ENCODE measurements at regions not wholly inside any gene's neighbourhood (a gene's known extent, or its start where the extent isn't known, plus 50 kb on each side); places are given as distances from the start of the nearest gene placed in this dataset.

GRCh38 chr18:70920840-70921374, 632.1 kb downstream of the SOCS6 start:
- DNase-seq (ENCODE audit: extremely low spot score in 2 of 2): no peak
- Histone ChIP-seq H3K27ac (no peak overlapping the region), H3K27me3 (no peaks in the 10 kb centered on the region), H3K4me3 (no peak overlapping the region), H3K4me1 (no peaks in the 10 kb centered on the region), H3K9me3 (no peaks in the 10 kb centered on the region), H3K36me3 (no peaks in the 10 kb centered on the region)
- intact Hi-C loops (cut with DNase I): no loop called here
- TF ChIP-seq POLR2A (IDR thresholded peaks at IDR 0.05): no peak
- TF ChIP-seq POLR2AphosphoS5 (IDR thresholded peaks at IDR 0.05; ENCODE audit: insufficient read depth in 1 of 2, low read depth in 1 of 2): no peak
- TF ChIP-seq, protein P1, sequence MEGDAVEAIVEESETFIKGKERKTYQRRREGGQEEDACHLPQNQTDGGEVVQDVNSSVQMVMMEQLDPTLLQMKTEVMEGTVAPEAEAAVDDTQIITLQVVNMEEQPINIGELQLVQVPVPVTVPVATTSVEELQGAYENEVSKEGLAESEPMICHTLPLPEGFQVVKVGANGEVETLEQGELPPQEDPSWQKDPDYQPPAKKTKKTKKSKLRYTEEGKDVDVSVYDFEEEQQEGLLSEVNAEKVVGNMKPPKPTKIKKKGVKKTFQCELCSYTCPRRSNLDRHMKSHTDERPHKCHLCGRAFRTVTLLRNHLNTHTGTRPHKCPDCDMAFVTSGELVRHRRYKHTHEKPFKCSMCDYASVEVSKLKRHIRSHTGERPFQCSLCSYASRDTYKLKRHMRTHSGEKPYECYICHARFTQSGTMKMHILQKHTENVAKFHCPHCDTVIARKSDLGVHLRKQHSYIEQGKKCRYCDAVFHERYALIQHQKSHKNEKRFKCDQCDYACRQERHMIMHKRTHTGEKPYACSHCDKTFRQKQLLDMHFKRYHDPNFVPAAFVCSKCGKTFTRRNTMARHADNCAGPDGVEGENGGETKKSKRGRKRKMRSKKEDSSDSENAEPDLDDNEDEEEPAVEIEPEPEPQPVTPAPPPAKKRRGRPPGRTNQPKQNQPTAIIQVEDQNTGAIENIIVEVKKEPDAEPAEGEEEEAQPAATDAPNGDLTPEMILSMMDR (IDR thresholded peaks at IDR 0.05): no peak

- H3K27ac ChIP-seq: no peak overlapping the region
- TF ChIP-seq POLR2AphosphoS5 (IDR thresholded peaks at IDR 0.05; ENCODE audit: insufficient read depth in 1 of 2, low read depth in 1 of 2) (no peak), POLR2A (IDR thresholded peaks at IDR 0.05) (no peak)
- TF ChIP-seq, protein P1 (IDR thresholded peaks at IDR 0.05): no peak
- no peaks in the 10 kb centered on the region for H3K27me3 ChIP-seq
- no peaks in the 10 kb centered on the region for H3K4me1 ChIP-seq
- H3K4me3 ChIP-seq: no peak overlapping the region
- DNase-seq (ENCODE audit: extremely low spot score in 2 of 2): no peak
- no peaks in the 10 kb centered on the region for H3K36me3 ChIP-seq
- H3K9me3 ChIP-seq: no peaks in the 10 kb centered on the region
- intact Hi-C loops (cut with DNase I): no loop called here
Observed at GRCh38 chr18:70907673-70908072, 618.8 kb downstream of the SOCS6 start.

GRCh38 chr18:70892381-70892780, 603.5 kb downstream of the SOCS6 start:
- intact Hi-C loops (cut with DNase I): no loop called here
- Histone ChIP-seq H3K4me1 (no peaks in the 10 kb centered on the region), H3K27me3 (no peaks in the 10 kb centered on the region), H3K9me3 (no peaks in the 10 kb centered on the region), H3K36me3 (no peaks in the 10 kb centered on the region), H3K4me3 (no peak overlapping the region), H3K27ac (no peak overlapping the region)
- DNase-seq (ENCODE audit: extremely low spot score in 2 of 2): no peak
- no peak for TF ChIP-seq POLR2AphosphoS5 (IDR thresholded peaks at IDR 0.05; ENCODE audit: insufficient read depth in 1 of 2, low read depth in 1 of 2)
- TF ChIP-seq, protein P1 (IDR thresholded peaks at IDR 0.05): no peak
- no peak for TF ChIP-seq POLR2A (IDR thresholded peaks at IDR 0.05)

- TF ChIP-seq POLR2A (IDR thresholded peaks at IDR 0.05) (no peak), POLR2AphosphoS5 (IDR thresholded peaks at IDR 0.05; ENCODE audit: insufficient read depth in 1 of 2, low read depth in 1 of 2) (no peak)
- TF ChIP-seq, protein P1 (IDR thresholded peaks at IDR 0.05): no peak
- Histone ChIP-seq H3K27me3 (no peaks in the 10 kb centered on the region), H3K4me1 (no peaks in the 10 kb centered on the region), H3K27ac (no peak overlapping the region), H3K36me3 (no peaks in the 10 kb centered on the region), H3K9me3 (no peaks in the 10 kb centered on the region), H3K4me3 (no peak overlapping the region)
- DNase-seq (ENCODE audit: extremely low spot score in 2 of 2): no peak
- intact Hi-C loops (cut with DNase I): no loop called here
Observed at GRCh38 chr18:70870292-70870691, 581.4 kb downstream of the SOCS6 start.

DNA sequence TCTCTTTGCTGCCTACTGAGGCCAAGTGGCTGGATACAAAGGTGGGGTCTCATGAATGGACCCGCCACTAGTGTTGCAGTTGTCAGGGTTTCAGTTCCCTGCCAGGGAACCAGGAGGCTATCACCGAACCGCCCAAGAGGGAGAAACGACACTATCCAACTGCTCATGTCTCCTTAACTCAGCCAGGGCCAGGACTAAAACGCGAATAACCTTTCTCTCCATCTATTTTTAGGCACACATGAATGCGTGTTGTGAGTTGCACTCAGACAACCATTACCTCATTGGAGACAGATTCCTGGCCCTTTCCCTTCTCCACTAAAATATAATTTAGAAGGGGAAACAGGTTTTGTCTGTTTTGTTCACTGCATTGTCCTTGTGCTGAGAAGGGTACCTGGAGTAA, 559.5 kb downstream of the SOCS6 start:
- no peaks in the 10 kb centered on the region for H3K36me3 ChIP-seq
- no peaks in the 10 kb centered on the region for H3K27me3 ChIP-seq
- H3K27ac ChIP-seq: no peak overlapping the region
- intact Hi-C loops (cut with DNase I): no loop called here
- no peak overlapping the region for H3K4me3 ChIP-seq
- H3K9me3 ChIP-seq: no peaks in the 10 kb centered on the region
- no peak for DNase-seq (ENCODE audit: extremely low spot score in 2 of 2)
- TF ChIP-seq POLR2AphosphoS5 (IDR thresholded peaks at IDR 0.05; ENCODE audit: insufficient read depth in 1 of 2, low read depth in 1 of 2) (no peak), POLR2A (IDR thresholded peaks at IDR 0.05) (no peak)
- TF ChIP-seq, protein P1 (IDR thresholded peaks at IDR 0.05): no peak
- no peaks in the 10 kb centered on the region for H3K4me1 ChIP-seq
